ENCODE measurements at regions not wholly inside any gene's neighbourhood (a gene's known extent, or its start where the extent isn't known, plus 50 kb on each side); places are given as distances from the start of the nearest gene placed in this dataset.

GRCh38 chr15:93420050-93420452 is 331.0 kb upstream of the RGMA start:
- H3K9me3 Mint-ChIP-seq = peaks cover 68% of the 10 kb centered on the region
- no peak for DNase-seq
- H3K4me3 Mint-ChIP-seq = no peak overlapping the region
- no peak for TF ChIP-seq CTCF (IDR thresholded peaks at IDR 0.05)
- peaks cover under 1% of the 10 kb centered on the region for H3K27me3 Mint-ChIP-seq (ENCODE audit: insufficient read depth)
- peaks cover 10% of the 10 kb centered on the region for H3K36me3 Mint-ChIP-seq (ENCODE audit: low read depth)
- H3K27ac Mint-ChIP-seq = no peak overlapping the region
- H3K4me1 Mint-ChIP-seq (ENCODE audit: low read depth) = no peaks in the 10 kb centered on the region

- Mint-ChIP-seq H3K27me3 (ENCODE audit: insufficient read depth) (peaks cover 2% of the 10 kb centered on the region), H3K9me3 (peaks cover 78% of the 10 kb centered on the region), H3K27ac (no peak overlapping the region), H3K36me3 (ENCODE audit: low read depth) (peaks cover 8% of the 10 kb centered on the region), H3K4me3 (no peak overlapping the region), H3K4me1 (ENCODE audit: low read depth) (no peaks in the 10 kb centered on the region)
- TF ChIP-seq CTCF (IDR thresholded peaks at IDR 0.05) = no peak
- no peak for DNase-seq
Measured at GRCh38 chr15:93418566-93418965, 329.6 kb upstream of the RGMA start.

GRCh38 chr15:93417631-93418030 is 328.6 kb upstream of the RGMA start:
- Mint-ChIP-seq H3K27me3 (ENCODE audit: insufficient read depth) (peaks cover 2% of the 10 kb centered on the region), H3K9me3 (peaks cover 77% of the 10 kb centered on the region), H3K4me1 (ENCODE audit: low read depth) (no peaks in the 10 kb centered on the region), H3K4me3 (no peak overlapping the region), H3K36me3 (ENCODE audit: low read depth) (peaks cover 6% of the 10 kb centered on the region), H3K27ac (no peak overlapping the region)
- no peak for DNase-seq
- no peak for TF ChIP-seq CTCF (IDR thresholded peaks at IDR 0.05)

- no peak for TF ChIP-seq CTCF (IDR thresholded peaks at IDR 0.05)
- no peak for DNase-seq
- Mint-ChIP-seq H3K4me3 (no peak overlapping the region), H3K9me3 (peaks cover 77% of the 10 kb centered on the region), H3K27me3 (ENCODE audit: insufficient read depth) (peaks cover 2% of the 10 kb centered on the region), H3K27ac (no peak overlapping the region), H3K4me1 (ENCODE audit: low read depth) (no peaks in the 10 kb centered on the region), H3K36me3 (ENCODE audit: low read depth) (peaks cover 6% of the 10 kb centered on the region)
Measured at GRCh38 chr15:93417156-93417555, 328.1 kb upstream of the RGMA start.

- no peak overlapping the region for H3K27ac Mint-ChIP-seq
- DNase-seq = no peak
- peaks cover 6% of the 10 kb centered on the region for H3K36me3 Mint-ChIP-seq (ENCODE audit: low read depth)
- H3K9me3 Mint-ChIP-seq = peaks cover 79% of the 10 kb centered on the region
- TF ChIP-seq CTCF (IDR thresholded peaks at IDR 0.05) = no peak
- H3K4me3 Mint-ChIP-seq = no peak overlapping the region
- peaks cover 2% of the 10 kb centered on the region for H3K27me3 Mint-ChIP-seq (ENCODE audit: insufficient read depth)
- no peaks in the 10 kb centered on the region for H3K4me1 Mint-ChIP-seq (ENCODE audit: low read depth)
Measured at GRCh38 chr15:93415576-93415975, 326.6 kb upstream of the RGMA start.
